Activated naive CD4-positive, alpha-beta T cell treated with anti-CD3 and anti-CD28 coated beads, Interleukin-2, amount 10 ng/mL, durations not matched to agents 7 days and 5 days (primary cell): ENCODE measurements at regions not wholly inside any gene's neighbourhood (a gene's known extent, or its start where the extent isn't known, plus 50 kb on each side); places are given as distances from the start of the nearest gene placed in this dataset.
"Not testable (repeated sequence)": the region's sequence is repeated elsewhere in the genome, so short reads cannot be mapped to it uniquely, and the experiment has no call there.

Source experiments
- CTCF ChIA-PET: fragments of 350-600 bp; sonication (Branson Sonifier 250); formaldehyde crosslinking; loops from one replicate; lab custom pipeline; 2021; ENCODE audit warnings: antibody characterized with exemption; lab: Charles Lee
- DNase-seq: peaks from one replicate; pipeline ENCODE4 v3.0.0-alpha.2; 2020
- H3K27ac Mint-ChIP-seq: one replicate; pipeline ENCODE4 v1.8.0; 2021; ENCODE audit warnings: mild to moderate bottlenecking, moderate library complexity, mixed read lengths
- H3K27me3 Mint-ChIP-seq: one replicate; pipeline ENCODE4 v1.8.0; 2021; ENCODE audit warnings: mild to moderate bottlenecking, mixed read lengths
- H3K36me3 Mint-ChIP-seq: one replicate; pipeline ENCODE4 v1.8.0; 2021; ENCODE audit warnings: mixed read lengths
- H3K4me1 Mint-ChIP-seq: one replicate; pipeline ENCODE4 v1.8.0; 2021; ENCODE audit warnings: mixed read lengths
- H3K4me3 Mint-ChIP-seq: one replicate; pipeline ENCODE4 v1.8.0; 2021; ENCODE audit warnings: mild to moderate bottlenecking, moderate library complexity, mixed read lengths
- H3K9me3 Mint-ChIP-seq: one replicate; pipeline ENCODE4 v1.8.0; 2021; ENCODE audit warnings: mixed read lengths

DNA sequence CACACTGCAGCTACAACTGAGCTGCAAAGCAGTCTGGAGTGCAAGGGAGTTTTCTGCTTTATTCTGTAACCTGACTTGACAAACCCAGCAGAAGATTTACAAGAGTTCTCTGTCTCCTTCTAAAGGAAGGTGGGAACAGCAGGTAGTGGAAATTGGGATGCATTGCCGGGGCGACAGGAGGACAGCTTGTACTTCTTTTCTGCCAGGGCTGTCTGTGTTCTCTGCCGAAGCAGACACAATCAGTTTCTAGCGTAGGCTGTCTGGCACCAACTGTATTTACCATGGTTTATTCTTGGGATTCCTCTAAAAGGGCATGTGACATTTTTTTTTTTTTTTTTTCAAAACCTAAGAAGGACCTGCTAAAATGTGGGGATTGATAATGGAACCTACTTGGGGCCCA, 190.8 kb upstream of the GK2 start:
- peaks cover 5% of the 10 kb centered on the region for H3K4me1 Mint-ChIP-seq
- CTCF ChIA-PET: no interaction called here

DNA sequence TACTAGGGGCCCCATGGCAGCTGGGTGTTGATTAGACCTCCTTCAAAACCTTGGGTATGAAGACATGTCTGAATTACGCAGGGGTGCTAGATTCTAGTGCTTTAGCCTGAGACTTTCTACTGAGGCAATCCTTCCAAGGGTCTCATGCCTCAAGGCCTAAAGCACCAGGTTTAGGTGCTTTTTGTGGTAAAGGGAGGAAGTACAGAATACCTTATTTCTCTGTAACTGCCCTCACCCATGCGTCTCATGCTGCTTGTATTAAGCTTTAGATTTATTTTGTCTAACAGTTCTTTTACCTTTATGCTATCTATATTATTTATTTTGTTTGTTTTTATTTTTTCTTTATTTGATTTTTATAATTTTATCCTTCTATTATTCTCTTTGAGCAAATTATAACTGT, 190.2 kb upstream of the GK2 start:
- Mint-ChIP-seq H3K36me3 (no peaks in the 10 kb centered on the region), H3K27ac (no peak overlapping the region), H3K4me1 (no peaks in the 10 kb centered on the region), H3K9me3 (no peaks in the 10 kb centered on the region), H3K4me3 (no peak overlapping the region), H3K27me3 (no peaks in the 10 kb centered on the region)
- no peak for DNase-seq
- CTCF ChIA-PET: no interaction called here

More for the DNA sequence above, 190.8 kb upstream of the GK2 start:
- H3K4me3 Mint-ChIP-seq: no peak overlapping the region
- H3K9me3 Mint-ChIP-seq: no peaks in the 10 kb centered on the region
- no peaks in the 10 kb centered on the region for H3K36me3 Mint-ChIP-seq
- no peak for DNase-seq
- no peak overlapping the region for H3K27ac Mint-ChIP-seq
- no peaks in the 10 kb centered on the region for H3K27me3 Mint-ChIP-seq

GRCh38 chr4:79597266-79597665, 189.2 kb upstream of the GK2 start:
- CTCF ChIA-PET: no interaction called here
- Mint-ChIP-seq H3K9me3 (no peaks in the 10 kb centered on the region), H3K36me3 (no peaks in the 10 kb centered on the region), H3K27me3 (no peaks in the 10 kb centered on the region), H3K4me3 (no peak overlapping the region), H3K4me1 (no peaks in the 10 kb centered on the region), H3K27ac (no peak overlapping the region)
- no peak for DNase-seq

GRCh38 chr4:79592218-79592617, 184.2 kb upstream of the GK2 start:
- H3K27me3 Mint-ChIP-seq, H3K4me1 Mint-ChIP-seq, H3K9me3 Mint-ChIP-seq, DNase-seq, H3K36me3 Mint-ChIP-seq, H3K27ac Mint-ChIP-seq, H3K4me3 Mint-ChIP-seq, CTCF ChIA-PET: not testable (repeated sequence)

DNA sequence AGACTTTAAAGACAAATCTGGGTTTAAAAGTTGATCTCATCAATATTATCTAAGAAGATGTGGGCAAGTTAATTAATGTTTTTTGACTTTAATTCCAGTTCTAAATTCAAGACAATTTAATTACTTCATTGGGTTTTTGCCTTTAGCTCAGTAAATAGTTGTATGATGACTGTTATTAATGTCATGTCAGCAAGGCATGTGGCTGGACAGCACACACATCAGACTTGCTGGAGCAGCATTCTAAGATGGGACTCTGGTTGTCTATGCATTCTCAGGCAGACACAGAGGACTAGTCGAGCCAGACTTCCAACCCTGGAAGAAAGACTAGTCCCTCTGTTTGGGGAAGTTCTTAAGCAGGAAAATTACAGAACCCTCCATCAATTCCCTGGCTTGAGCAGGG, 180.7 kb upstream of the GK2 start:
- no peak overlapping the region for H3K27ac Mint-ChIP-seq
- peaks cover 2% of the 10 kb centered on the region for H3K9me3 Mint-ChIP-seq
- no peaks in the 10 kb centered on the region for H3K4me1 Mint-ChIP-seq
- CTCF ChIA-PET: no interaction called here
- H3K36me3 Mint-ChIP-seq: no peaks in the 10 kb centered on the region
- no peak overlapping the region for H3K4me3 Mint-ChIP-seq
- DNase-seq: no peak
- H3K27me3 Mint-ChIP-seq: peaks cover 5% of the 10 kb centered on the region

GRCh38 chr4:79587207-79587606, 179.2 kb upstream of the GK2 start:
- DNase-seq, H3K4me3 Mint-ChIP-seq, H3K4me1 Mint-ChIP-seq, CTCF ChIA-PET, H3K27me3 Mint-ChIP-seq, H3K36me3 Mint-ChIP-seq, H3K9me3 Mint-ChIP-seq, H3K27ac Mint-ChIP-seq: not testable (repeated sequence)

DNA sequence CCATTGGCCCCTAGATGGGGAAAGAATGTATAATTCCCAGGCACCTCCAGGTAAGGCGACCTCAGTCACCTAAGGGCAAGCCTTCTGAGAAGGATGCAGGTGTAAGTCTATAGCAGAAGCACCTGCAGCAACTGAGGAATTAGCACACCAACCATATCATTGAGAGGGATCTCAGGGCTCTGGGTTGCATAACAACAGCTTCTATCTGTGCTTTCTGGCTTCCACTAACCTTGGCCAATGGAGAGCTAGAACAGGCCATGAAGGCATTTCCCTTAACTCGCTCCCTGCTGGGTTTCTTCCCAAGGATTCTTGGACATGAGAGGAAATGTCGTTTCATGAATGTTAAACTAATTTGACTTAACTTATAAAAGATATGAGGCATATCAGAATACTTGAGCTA, 177.8 kb upstream of the GK2 start:
- Mint-ChIP-seq H3K4me3 (no peak overlapping the region), H3K36me3 (no peaks in the 10 kb centered on the region), H3K4me1 (no peaks in the 10 kb centered on the region), H3K27me3 (peaks cover 5% of the 10 kb centered on the region), H3K9me3 (peaks cover 2% of the 10 kb centered on the region), H3K27ac (no peak overlapping the region)
- DNase-seq: no peak
- CTCF ChIA-PET: no interaction called here

- DNase-seq: no peak
- peaks cover 2% of the 10 kb centered on the region for H3K9me3 Mint-ChIP-seq
- no peaks in the 10 kb centered on the region for H3K36me3 Mint-ChIP-seq
- H3K27me3 Mint-ChIP-seq: peaks cover 5% of the 10 kb centered on the region
- no peaks in the 10 kb centered on the region for H3K4me1 Mint-ChIP-seq
- H3K4me3 Mint-ChIP-seq: no peak overlapping the region
- no peak overlapping the region for H3K27ac Mint-ChIP-seq
- CTCF ChIA-PET: no interaction called here
Observed at GRCh38 chr4:79585330-79585729, 177.3 kb upstream of the GK2 start.

- Mint-ChIP-seq H3K4me3 (no peak overlapping the region), H3K27me3 (peaks cover 5% of the 10 kb centered on the region), H3K9me3 (peaks cover 2% of the 10 kb centered on the region), H3K4me1 (no peaks in the 10 kb centered on the region), H3K36me3 (no peaks in the 10 kb centered on the region), H3K27ac (no peak overlapping the region)
- CTCF ChIA-PET: no interaction called here
- DNase-seq: no peak
Observed at GRCh38 chr4:79584902-79585301, 176.9 kb upstream of the GK2 start.

GRCh38 chr4:79584352-79584751, 176.3 kb upstream of the GK2 start:
- H3K27ac Mint-ChIP-seq: no peak overlapping the region
- H3K9me3 Mint-ChIP-seq: peaks cover 2% of the 10 kb centered on the region
- CTCF ChIA-PET: no interaction called here
- H3K36me3 Mint-ChIP-seq: no peaks in the 10 kb centered on the region
- H3K27me3 Mint-ChIP-seq: peaks cover 5% of the 10 kb centered on the region
- DNase-seq: no peak
- H3K4me1 Mint-ChIP-seq: no peaks in the 10 kb centered on the region
- no peak overlapping the region for H3K4me3 Mint-ChIP-seq

DNA sequence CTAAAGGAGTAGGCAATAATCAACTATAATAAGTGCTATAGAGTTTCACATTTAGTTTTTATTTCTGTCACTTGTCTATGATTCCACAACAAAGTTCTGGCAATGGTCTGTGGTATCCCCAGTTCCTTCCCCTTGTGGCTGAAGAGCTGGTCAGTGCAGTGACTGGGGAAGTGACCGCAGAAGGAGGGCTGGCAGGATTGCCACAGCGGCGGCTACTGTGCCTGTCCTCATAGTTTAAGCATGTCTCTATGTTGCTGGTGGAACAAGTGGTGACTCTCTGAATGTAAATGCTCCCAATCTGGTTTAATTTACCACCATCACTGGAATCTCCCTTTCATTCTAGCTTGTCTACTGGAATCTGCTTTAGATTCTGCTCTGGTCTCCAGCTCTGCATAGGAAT, 170.6 kb upstream of the GK2 start:
- DNase-seq: no peak
- Mint-ChIP-seq H3K4me1 (no peaks in the 10 kb centered on the region), H3K9me3 (no peaks in the 10 kb centered on the region), H3K4me3 (no peak overlapping the region), H3K27ac (no peak overlapping the region), H3K36me3 (no peaks in the 10 kb centered on the region), H3K27me3 (no peaks in the 10 kb centered on the region)
- CTCF ChIA-PET: no interaction called here

DNA sequence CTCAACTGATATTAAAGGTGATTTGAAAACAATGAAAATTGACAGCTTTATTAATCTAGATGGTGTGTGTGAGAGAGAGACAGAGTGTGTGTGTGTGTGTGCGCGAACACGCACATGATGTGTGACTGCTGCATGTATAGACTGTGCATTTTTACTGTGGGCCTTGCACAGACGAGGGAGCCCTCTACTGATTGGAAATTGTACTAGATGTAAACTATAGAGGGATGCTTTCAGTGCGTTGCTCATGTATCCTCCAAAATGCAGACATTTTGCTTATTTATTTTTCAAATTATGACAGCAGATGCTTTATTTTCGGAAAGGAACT, 168.4 kb upstream of the GK2 start:
- CTCF ChIA-PET: interaction anchor here (1.1 to 1.4 kb wide), 2 partner anchors 534 to 624 kb away, joined by 3 to 5 read pairs; no protein-coding TSS in a partner anchor
- H3K27ac Mint-ChIP-seq: no peak overlapping the region
- DNase-seq: no peak

GRCh38 chr4:79575709-79576428, 167.8 kb upstream of the GK2 start:
- no peaks in the 10 kb centered on the region for H3K27me3 Mint-ChIP-seq
- no peak for DNase-seq
- no peak overlapping the region for H3K4me3 Mint-ChIP-seq
- H3K27ac Mint-ChIP-seq: no peak overlapping the region
- no peaks in the 10 kb centered on the region for H3K36me3 Mint-ChIP-seq
- H3K9me3 Mint-ChIP-seq: no peaks in the 10 kb centered on the region
- no peaks in the 10 kb centered on the region for H3K4me1 Mint-ChIP-seq
- CTCF ChIA-PET: interaction anchor here (1.1 to 1.4 kb wide), 2 partner anchors 533 to 623 kb away, joined by 3 to 5 read pairs; no protein-coding TSS in a partner anchor

More for the DNA sequence above, 168.4 kb upstream of the GK2 start:
- Mint-ChIP-seq H3K4me1 (no peaks in the 10 kb centered on the region), H3K4me3 (no peak overlapping the region), H3K9me3 (no peaks in the 10 kb centered on the region), H3K27me3 (no peaks in the 10 kb centered on the region), H3K36me3 (no peaks in the 10 kb centered on the region)

GRCh38 chr4:79574741-79575451, 166.9 kb upstream of the GK2 start:
- CTCF ChIA-PET: interaction anchor here (1.0 kb wide), 1 partner anchor 621 kb away, joined by 3 read pairs; no protein-coding TSS in a partner anchor
- H3K27me3 Mint-ChIP-seq: no peaks in the 10 kb centered on the region
- H3K4me3 Mint-ChIP-seq: no peak overlapping the region
- H3K27ac Mint-ChIP-seq: no peak overlapping the region
- H3K9me3 Mint-ChIP-seq: no peaks in the 10 kb centered on the region
- no peaks in the 10 kb centered on the region for H3K36me3 Mint-ChIP-seq
- DNase-seq: no peak
- no peaks in the 10 kb centered on the region for H3K4me1 Mint-ChIP-seq

GRCh38 chr4:79563219-79563618, 155.2 kb upstream of the GK2 start:
- H3K27ac Mint-ChIP-seq: no peak overlapping the region
- H3K36me3 Mint-ChIP-seq: no peaks in the 10 kb centered on the region
- no peaks in the 10 kb centered on the region for H3K4me1 Mint-ChIP-seq
- no peaks in the 10 kb centered on the region for H3K9me3 Mint-ChIP-seq
- no peaks in the 10 kb centered on the region for H3K27me3 Mint-ChIP-seq
- CTCF ChIA-PET: no interaction called here
- H3K4me3 Mint-ChIP-seq: no peak overlapping the region
- no peak for DNase-seq
